Keratinocyte (primary cell): ENCODE measurements at regions not wholly inside any gene's neighbourhood (a gene's known extent, or its start where the extent isn't known, plus 50 kb on each side); places are given as distances from the start of the nearest gene placed in this dataset.

Source experiments
- CTCF ChIP-seq, 3 experiments: IDR thresholded peaks in 1 of 3; conservative IDR thresholded peaks in 1 of 3; optimal IDR thresholded peaks in 1 of 3; 2 replicates in 2 of 3; 3 replicates in 1 of 3; pipeline versions ENCODE3 to v1.5.1; 2011; ENCODE audit warnings: low read length in 3 of 3, mild to moderate bottlenecking in 3 of 3, moderate library complexity in 2 of 3, control low read depth in 1 of 3, inconsistent platforms in 1 of 3; ENCODE audit not compliant: insufficient read depth in 2 of 3; ENCODE audit errors: extremely low read depth in 1 of 3
- EZH2 ChIP-seq: IDR thresholded peaks from one replicate; pipeline ENCODE4 v1.6.1; 2012; ENCODE audit warnings: inconsistent platforms, mild to moderate bottlenecking, low read length, moderate library complexity

DNA sequence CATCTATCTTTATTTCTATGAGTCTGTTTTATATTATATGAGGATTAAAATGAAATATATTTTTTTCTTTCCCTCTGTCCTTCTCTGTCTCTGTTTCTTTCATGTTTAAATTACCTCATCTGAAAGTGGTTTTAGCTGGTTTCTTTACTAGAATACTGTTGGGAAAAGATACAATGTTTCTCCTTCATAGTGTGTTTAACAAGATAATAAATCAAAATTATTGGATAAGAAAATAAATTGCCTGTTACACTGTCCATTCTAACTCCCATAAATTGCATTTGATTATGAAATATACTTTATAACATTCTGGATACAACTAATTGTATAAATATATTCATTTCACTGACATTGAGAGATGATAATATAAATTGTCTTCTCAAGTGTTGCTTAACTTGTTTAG lies 1168.0 kb downstream of the PLA2G4A start:
- no peak for TF ChIP-seq EZH2
- no peak for TF ChIP-seq CTCF (optimal IDR thresholded peaks at IDR 0.05 in 1 of 3, IDR thresholded peaks at IDR 0.05 in 1 of 3, conservative IDR thresholded peaks at IDR 0.05 in 1 of 3; ENCODE audit: extremely low read depth in 1 of 3, insufficient read depth in 2 of 3, low read length in 3 of 3)
